ENCODE measurements at regions not wholly inside any gene's neighbourhood (a gene's known extent, or its start where the extent isn't known, plus 50 kb on each side); places are given as distances from the start of the nearest gene placed in this dataset.

DNA sequence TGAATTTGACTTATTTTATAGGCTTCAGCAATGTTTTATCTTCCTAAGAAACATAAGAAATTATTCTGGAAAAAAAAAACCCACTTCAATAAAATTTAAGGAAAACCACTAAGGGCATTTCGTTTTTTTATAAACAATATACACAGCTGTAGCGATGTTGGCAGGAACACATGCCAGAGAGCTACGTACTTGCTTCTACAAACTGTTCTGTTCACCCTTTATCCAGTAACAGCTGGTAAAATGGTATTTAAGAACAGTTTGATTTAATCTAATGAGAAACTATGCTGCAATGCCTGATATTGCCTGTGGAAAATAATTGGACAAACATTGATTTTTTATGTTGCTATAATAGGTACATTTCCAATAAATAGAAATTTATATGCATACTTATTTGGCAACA lies 137.2 kb upstream of the DACH1 start:
- no peak for FAIRE-seq
- no peak for DNase-seq (ENCODE audit: insufficient read length)
- no peak for TF ChIP-seq POLR2AphosphoS5 (IDR thresholded peaks at IDR 0.05; ENCODE audit: low read depth, low read length)
- TF ChIP-seq POLR2A (IDR thresholded peaks at IDR 0.05; ENCODE audit: low read depth, low read length), result no peak
- TF ChIP-seq TAF1 (IDR thresholded peaks at IDR 0.05; ENCODE audit: borderline replicate concordance, low read depth, low read length), result no peak

DNA sequence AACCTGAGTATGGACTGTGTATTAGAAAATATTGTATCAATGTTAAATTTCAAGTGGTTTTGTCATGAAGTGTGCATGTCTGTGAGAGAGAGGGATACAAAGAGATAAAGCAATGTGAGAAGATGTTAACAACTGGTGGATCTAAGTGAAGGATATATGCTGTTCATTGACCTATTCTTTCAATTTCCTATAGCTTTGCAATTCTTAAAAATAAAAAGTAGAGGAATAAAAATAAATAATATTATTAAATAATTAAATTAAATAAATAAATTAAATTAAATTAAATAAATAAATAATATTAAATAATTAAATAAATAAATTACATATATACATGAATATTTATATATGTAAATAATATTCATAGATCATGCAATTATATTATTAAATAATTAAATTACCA lies 131.2 kb upstream of the DACH1 start:
- no peak for TF ChIP-seq POLR2AphosphoS5 (IDR thresholded peaks at IDR 0.05; ENCODE audit: low read depth, low read length)
- no peak for TF ChIP-seq TAF1 (IDR thresholded peaks at IDR 0.05; ENCODE audit: borderline replicate concordance, low read depth, low read length)
- TF ChIP-seq POLR2A (IDR thresholded peaks at IDR 0.05; ENCODE audit: low read depth, low read length), result no peak
- DNase-seq (ENCODE audit: insufficient read length) (no peak), FAIRE-seq (no peak)

GRCh38 chr13:71979616-71980015 lies 112.6 kb upstream of the DACH1 start:
- DNase-seq (ENCODE audit: insufficient read length) (no peak), FAIRE-seq (no peak)
- no peak for TF ChIP-seq TAF1 (IDR thresholded peaks at IDR 0.05; ENCODE audit: borderline replicate concordance, low read depth, low read length)
- TF ChIP-seq POLR2A (IDR thresholded peaks at IDR 0.05; ENCODE audit: low read depth, low read length), result no peak
- TF ChIP-seq POLR2AphosphoS5 (IDR thresholded peaks at IDR 0.05; ENCODE audit: low read depth, low read length), result no peak

- TF ChIP-seq TAF1 (IDR thresholded peaks at IDR 0.05; ENCODE audit: borderline replicate concordance, low read depth, low read length) (no peak), POLR2AphosphoS5 (IDR thresholded peaks at IDR 0.05; ENCODE audit: low read depth, low read length) (no peak), POLR2A (IDR thresholded peaks at IDR 0.05; ENCODE audit: low read depth, low read length) (no peak)
- DNase-seq (ENCODE audit: insufficient read length) (no peak), FAIRE-seq (no peak)
Measured at GRCh38 chr13:71977028-71977427, 110.0 kb upstream of the DACH1 start.

DNA sequence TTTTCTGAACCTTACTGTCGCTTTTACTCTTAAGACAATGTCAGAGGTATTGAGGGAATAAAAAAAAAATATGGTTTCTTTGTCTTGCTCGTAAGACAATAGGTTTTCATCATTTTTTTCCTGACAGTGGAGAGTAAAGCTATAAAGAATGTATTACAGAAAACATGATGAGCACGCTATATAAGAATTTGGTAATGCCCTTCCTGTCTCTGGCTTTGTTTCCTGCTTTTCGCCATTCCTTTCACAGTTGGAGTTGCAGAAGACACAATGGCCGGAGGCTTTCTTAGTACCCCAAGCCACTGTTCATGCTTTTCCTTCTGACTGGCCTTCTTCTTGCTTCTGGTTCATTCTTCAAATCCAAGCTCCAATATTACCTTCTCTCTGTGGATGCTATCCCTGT lies 101.0 kb upstream of the DACH1 start:
- FAIRE-seq, result no peak
- no peak for DNase-seq (ENCODE audit: insufficient read length)
- TF ChIP-seq POLR2A (IDR thresholded peaks at IDR 0.05; ENCODE audit: low read depth, low read length), result no peak
- no peak for TF ChIP-seq TAF1 (IDR thresholded peaks at IDR 0.05; ENCODE audit: borderline replicate concordance, low read depth, low read length)

- TF ChIP-seq POLR2A (IDR thresholded peaks at IDR 0.05; ENCODE audit: low read depth, low read length) (no peak), TAF1 (IDR thresholded peaks at IDR 0.05; ENCODE audit: borderline replicate concordance, low read depth, low read length) (no peak), POLR2AphosphoS5 (IDR thresholded peaks at IDR 0.05; ENCODE audit: low read depth, low read length) (no peak)
- DNase-seq (ENCODE audit: insufficient read length) (no peak), FAIRE-seq (no peak)
Measured at GRCh38 chr13:71964491-71965100, 97.6 kb upstream of the DACH1 start.

DNA sequence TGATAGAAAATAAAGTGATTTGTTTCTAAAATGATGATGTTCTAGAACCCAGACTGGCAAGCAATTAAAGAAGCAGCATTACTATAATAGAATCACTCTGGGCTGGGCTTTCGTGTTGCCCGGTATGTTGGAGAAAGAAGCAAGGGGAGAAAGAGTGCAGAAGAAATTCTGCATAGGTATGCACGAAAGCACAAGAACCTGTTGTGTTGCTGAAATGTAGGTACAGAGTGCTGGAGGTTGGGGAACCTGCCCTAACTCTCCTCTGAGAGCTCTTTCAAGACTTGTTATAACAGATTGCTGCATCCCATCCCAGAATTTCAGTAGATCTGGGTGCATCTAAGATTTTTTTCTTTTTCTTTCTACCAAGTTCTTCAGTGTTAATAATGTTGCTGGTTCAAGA lies 95.7 kb upstream of the DACH1 start:
- FAIRE-seq (no peak), DNase-seq (ENCODE audit: insufficient read length) (no peak)
- TF ChIP-seq TAF1 (IDR thresholded peaks at IDR 0.05; ENCODE audit: borderline replicate concordance, low read depth, low read length) (no peak), POLR2A (IDR thresholded peaks at IDR 0.05; ENCODE audit: low read depth, low read length) (no peak), POLR2AphosphoS5 (IDR thresholded peaks at IDR 0.05; ENCODE audit: low read depth, low read length) (no peak)

DNA sequence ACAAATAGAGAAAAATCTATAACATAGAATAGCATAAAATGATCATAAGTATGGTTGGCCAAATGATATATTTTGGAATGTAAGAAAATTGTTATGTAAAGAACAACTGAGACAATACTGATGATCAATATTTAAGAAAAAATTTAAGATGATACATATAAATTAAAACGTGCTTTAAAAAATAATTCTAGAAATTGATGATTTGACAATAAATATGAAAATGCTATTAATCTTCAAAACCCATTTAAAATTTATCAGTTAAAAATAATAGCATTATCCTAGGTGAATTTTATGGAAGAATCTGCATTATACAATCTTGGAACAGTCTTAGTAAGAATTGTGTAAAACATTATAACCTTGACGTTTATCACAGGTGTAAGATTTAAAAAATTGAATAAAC lies 95.1 kb upstream of the DACH1 start:
- no peak for TF ChIP-seq POLR2AphosphoS5 (IDR thresholded peaks at IDR 0.05; ENCODE audit: low read depth, low read length)
- no peak for TF ChIP-seq TAF1 (IDR thresholded peaks at IDR 0.05; ENCODE audit: borderline replicate concordance, low read depth, low read length)
- no peak for TF ChIP-seq POLR2A (IDR thresholded peaks at IDR 0.05; ENCODE audit: low read depth, low read length)
- FAIRE-seq, result no peak
- no peak for DNase-seq (ENCODE audit: insufficient read length)

DNA sequence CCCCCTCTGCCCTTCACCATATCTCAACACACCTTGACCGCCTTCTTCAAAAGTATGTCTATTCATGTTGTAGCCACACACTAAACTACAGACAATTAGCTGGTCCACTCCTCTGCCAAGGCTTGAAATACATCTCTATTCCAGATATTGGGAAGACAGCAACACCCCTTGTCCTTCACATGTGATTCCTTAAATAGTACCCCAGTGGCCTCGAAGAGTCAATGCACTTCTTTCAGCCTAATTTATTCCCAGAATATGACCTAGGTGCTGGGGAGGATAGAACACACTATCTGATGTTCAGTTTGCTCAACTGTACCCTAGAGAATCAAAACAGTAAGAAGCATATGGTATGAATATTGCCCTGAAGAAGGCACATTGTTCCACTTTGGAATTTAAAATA lies 82.4 kb upstream of the DACH1 start:
- TF ChIP-seq POLR2AphosphoS5 (IDR thresholded peaks at IDR 0.05; ENCODE audit: low read depth, low read length) (no peak), TAF1 (IDR thresholded peaks at IDR 0.05; ENCODE audit: borderline replicate concordance, low read depth, low read length) (no peak), POLR2A (IDR thresholded peaks at IDR 0.05; ENCODE audit: low read depth, low read length) (no peak)
- no peak for FAIRE-seq
- no peak for DNase-seq (ENCODE audit: insufficient read length)

GRCh38 chr13:71939186-71939585 lies 72.2 kb upstream of the DACH1 start:
- FAIRE-seq, result no peak
- no peak for DNase-seq (ENCODE audit: insufficient read length)
- TF ChIP-seq POLR2A (IDR thresholded peaks at IDR 0.05; ENCODE audit: low read depth, low read length) (no peak), POLR2AphosphoS5 (IDR thresholded peaks at IDR 0.05; ENCODE audit: low read depth, low read length) (no peak), TAF1 (IDR thresholded peaks at IDR 0.05; ENCODE audit: borderline replicate concordance, low read depth, low read length) (no peak)

DNA sequence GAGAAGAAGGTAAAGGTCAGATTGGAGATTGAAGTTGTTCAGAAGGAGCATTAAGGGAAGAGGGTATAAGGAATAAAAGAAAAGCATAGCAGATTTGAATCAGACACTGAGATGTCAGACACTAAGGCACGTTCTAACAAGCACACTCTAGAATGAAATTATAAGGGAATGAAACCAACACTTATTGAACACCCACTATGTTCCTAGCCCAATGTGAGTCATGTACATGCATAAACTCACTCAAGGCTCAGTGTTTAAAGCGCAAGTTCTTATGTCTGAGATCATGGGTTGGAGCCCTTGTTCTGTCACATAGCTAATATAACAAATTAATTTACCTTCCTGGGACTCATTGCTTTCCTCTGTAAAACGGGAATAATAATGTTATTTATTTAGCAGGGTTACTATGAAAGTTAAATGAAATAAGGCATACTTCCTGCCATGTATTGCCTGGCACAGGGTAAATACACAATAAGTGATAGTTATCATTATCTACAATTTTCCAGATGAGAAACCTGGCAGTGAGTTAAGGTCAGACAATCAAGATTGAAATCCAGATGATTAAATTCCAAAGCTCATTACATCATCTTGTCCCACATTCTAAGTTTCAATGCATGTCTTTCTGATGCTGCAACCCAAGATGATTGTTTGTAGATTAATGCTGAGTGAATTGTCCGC lies 68.3 kb upstream of the DACH1 start:
- DNase-seq (ENCODE audit: insufficient read length), result no peak
- TF ChIP-seq TAF1 (IDR thresholded peaks at IDR 0.05; ENCODE audit: borderline replicate concordance, low read depth, low read length) (no peak), POLR2AphosphoS5 (IDR thresholded peaks at IDR 0.05; ENCODE audit: low read depth, low read length) (no peak), POLR2A (IDR thresholded peaks at IDR 0.05; ENCODE audit: low read depth, low read length) (no peak)
- no peak for FAIRE-seq

DNA sequence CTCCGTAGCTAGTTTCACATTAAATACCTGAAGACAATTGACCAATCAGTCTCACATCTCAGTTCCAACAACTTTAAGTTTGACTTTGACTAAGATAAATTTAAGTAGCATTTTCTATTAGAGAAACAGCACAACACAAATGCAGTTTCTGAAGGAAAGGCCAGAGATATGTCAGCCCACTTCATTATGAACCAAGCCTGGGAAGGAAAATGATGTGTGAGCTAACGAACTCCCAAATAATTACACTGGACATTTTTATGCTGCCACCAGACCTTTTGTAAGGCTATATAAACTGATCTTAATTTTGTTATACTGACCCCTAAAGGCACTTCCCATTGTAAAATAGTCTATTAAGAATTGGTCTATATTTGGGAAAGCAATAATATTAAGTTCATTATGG lies 57.9 kb upstream of the DACH1 start:
- no peak for TF ChIP-seq TAF1 (IDR thresholded peaks at IDR 0.05; ENCODE audit: borderline replicate concordance, low read depth, low read length)
- no peak for TF ChIP-seq POLR2A (IDR thresholded peaks at IDR 0.05; ENCODE audit: low read depth, low read length)
- no peak for TF ChIP-seq POLR2AphosphoS5 (IDR thresholded peaks at IDR 0.05; ENCODE audit: low read depth, low read length)

More for the DNA sequence above, 57.9 kb upstream of the DACH1 start:
- FAIRE-seq (no peak), DNase-seq (ENCODE audit: insufficient read length) (no peak)
